ENCODE measurements at regions not wholly inside any gene's neighbourhood (a gene's known extent, or its start where the extent isn't known, plus 50 kb on each side); places are given as distances from the start of the nearest gene placed in this dataset.
"Not testable (repeated sequence)": the region's sequence is repeated elsewhere in the genome, so short reads cannot be mapped to it uniquely, and the experiment has no call there.

- TF ChIP-seq CTCF (IDR thresholded peaks at IDR 0.05; ENCODE audit: low read depth, low read length) = no peak
These were observed 1930.9 kb upstream of the DEFB115 start for GRCh38 chr20:29326376-29327070.

GRCh38 chr20:29327600-29328420, 1929.7 kb upstream of the DEFB115 start:
- not testable (repeated sequence) for H3K4me3 ChIP-seq (ENCODE audit: low read depth, low read length)

More at GRCh38 chr20:29326376-29327070, 1930.9 kb upstream of the DEFB115 start:
- no peak overlapping the region for H3K4me3 ChIP-seq (ENCODE audit: low read depth, low read length)

- not testable (repeated sequence) for H3K4me3 ChIP-seq (ENCODE audit: low read depth, low read length)
These were observed 1926.9 kb upstream of the DEFB115 start for GRCh38 chr20:29330429-29331115.

GRCh38 chr20:29349836-29350235, 1907.6 kb upstream of the DEFB115 start:
- H3K4me3 ChIP-seq (ENCODE audit: low read depth, low read length) = no peak overlapping the region
- TF ChIP-seq CTCF (IDR thresholded peaks at IDR 0.05; ENCODE audit: low read depth, low read length) = no peak

- H3K4me3 ChIP-seq (ENCODE audit: low read depth, low read length) = not testable (repeated sequence)
These were observed 1881.5 kb upstream of the DEFB115 start for GRCh38 chr20:29375937-29376336.

- H3K4me3 ChIP-seq (ENCODE audit: low read depth, low read length) = not testable (repeated sequence)
These were observed 1864.6 kb upstream of the DEFB115 start for GRCh38 chr20:29392853-29393252.

- no peak overlapping the region for H3K4me3 ChIP-seq (ENCODE audit: low read depth, low read length)
- no peak for TF ChIP-seq CTCF (IDR thresholded peaks at IDR 0.05; ENCODE audit: low read depth, low read length)
These were observed 1849.3 kb upstream of the DEFB115 start for GRCh38 chr20:29408034-29408695.

- H3K4me3 ChIP-seq (ENCODE audit: low read depth, low read length) = not testable (repeated sequence)
These were observed 1848.8 kb upstream of the DEFB115 start for GRCh38 chr20:29408707-29409106.

GRCh38 chr20:29409160-29409689, 1848.2 kb upstream of the DEFB115 start:
- H3K4me3 ChIP-seq (ENCODE audit: low read depth, low read length) = not testable (repeated sequence)
